OCI-LY7 (cell line): ENCODE measurements at regions not wholly inside any gene's neighbourhood (a gene's known extent, or its start where the extent isn't known, plus 50 kb on each side); places are given as distances from the start of the nearest gene placed in this dataset.

ENCODE experiments used
- EZH2phosphoT487 ChIP-seq: fragments of 200-600 bp; sonication (generic); IDR thresholded peaks from 2 replicates; pipeline ENCODE4 v1.6.1; 2018; ENCODE audit warnings: low read depth, borderline replicate concordance, mild to moderate bottlenecking, mixed run types, antibody characterized with exemption, low read length, moderate library complexity, mixed read lengths
- TF ChIP-seq, protein P1 (sequence below): fragments of 200-600 bp; sonication (generic); conservative IDR thresholded peaks from 2 replicates; pipeline ENCODE4 v1.5.1; 2014; ENCODE audit warnings: mild to moderate bottlenecking, antibody characterized with exemption, low read length, moderate library complexity, mixed read lengths

DNA sequence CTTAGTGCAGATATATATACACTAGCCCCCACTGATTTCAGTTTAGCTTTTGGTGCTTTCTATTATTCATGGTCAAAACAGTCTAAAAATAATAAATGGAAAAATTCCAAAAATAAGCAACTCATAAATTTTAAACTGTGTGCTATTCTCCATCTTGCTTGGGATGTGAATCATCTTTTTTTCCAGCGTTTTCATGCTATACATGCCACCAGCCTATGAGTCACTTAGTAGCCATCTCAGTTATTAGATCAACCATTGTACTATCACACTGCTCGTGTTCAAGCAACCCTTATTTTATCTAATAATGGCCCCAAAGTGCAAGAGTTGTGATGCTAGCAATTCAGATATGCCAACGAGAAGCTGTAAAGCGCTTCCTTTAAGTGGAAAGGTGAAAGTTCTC lies 73.9 kb upstream of the KRR1 start:
- TF ChIP-seq, protein P1, sequence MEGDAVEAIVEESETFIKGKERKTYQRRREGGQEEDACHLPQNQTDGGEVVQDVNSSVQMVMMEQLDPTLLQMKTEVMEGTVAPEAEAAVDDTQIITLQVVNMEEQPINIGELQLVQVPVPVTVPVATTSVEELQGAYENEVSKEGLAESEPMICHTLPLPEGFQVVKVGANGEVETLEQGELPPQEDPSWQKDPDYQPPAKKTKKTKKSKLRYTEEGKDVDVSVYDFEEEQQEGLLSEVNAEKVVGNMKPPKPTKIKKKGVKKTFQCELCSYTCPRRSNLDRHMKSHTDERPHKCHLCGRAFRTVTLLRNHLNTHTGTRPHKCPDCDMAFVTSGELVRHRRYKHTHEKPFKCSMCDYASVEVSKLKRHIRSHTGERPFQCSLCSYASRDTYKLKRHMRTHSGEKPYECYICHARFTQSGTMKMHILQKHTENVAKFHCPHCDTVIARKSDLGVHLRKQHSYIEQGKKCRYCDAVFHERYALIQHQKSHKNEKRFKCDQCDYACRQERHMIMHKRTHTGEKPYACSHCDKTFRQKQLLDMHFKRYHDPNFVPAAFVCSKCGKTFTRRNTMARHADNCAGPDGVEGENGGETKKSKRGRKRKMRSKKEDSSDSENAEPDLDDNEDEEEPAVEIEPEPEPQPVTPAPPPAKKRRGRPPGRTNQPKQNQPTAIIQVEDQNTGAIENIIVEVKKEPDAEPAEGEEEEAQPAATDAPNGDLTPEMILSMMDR, result no peak
- TF ChIP-seq EZH2phosphoT487, result no peak
